OCI-LY7 (cell line): ENCODE measurements at regions not wholly inside any gene's neighbourhood (a gene's known extent, or its start where the extent isn't known, plus 50 kb on each side); places are given as distances from the start of the nearest gene placed in this dataset.

Experiments used
- BruUV-seq: library from RNA; stranded (reverse); fragments of 400-500 nt; replicated peaks from 2 replicates; lab custom pipeline; 2021; lab: Mats Ljungman, UMichigan
- CTCF ChIA-PET: fragments of 300-600 bp; sonication (Branson Sonifier 250); formaldehyde crosslinking; loops from one replicate; lab custom pipeline; 2022; ENCODE audit warnings: antibody characterized with exemption; ENCODE audit not compliant: unreplicated experiment; lab: Charles Lee
- POLR2A ChIA-PET: fragments of 300-600 bp; sonication (Branson Sonifier 250); formaldehyde crosslinking; loops from one replicate; lab custom pipeline; 2022; ENCODE audit warnings: antibody characterized with exemption; lab: Charles Lee
- DNase-seq: peaks from one replicate; pipeline ENCODE4 v3.0.0-alpha.2; 2015; ENCODE audit warnings: low spot score
- H2AFZ ChIP-seq: fragments of 200-600 bp; sonication (generic), shearing (Covaris generic); 2 replicates; pipeline ENCODE4 v1.6.1; 2014; ENCODE audit warnings: mild to moderate bottlenecking, antibody characterized with exemption, low read length, moderate library complexity
- H3K27ac ChIP-seq: fragments of 200-600 bp; sonication (generic); 2 replicates; pipeline ENCODE4 v1.5.1; 2014; ENCODE audit warnings: mixed run types, low read depth, mild to moderate bottlenecking, moderate library complexity, low read length, inconsistent platforms; ENCODE audit not compliant: poor library complexity, severe bottlenecking
- H3K36me3 ChIP-seq: fragments of 200-600 bp; sonication (generic); 2 replicates; pipeline ENCODE4 v1.6.1; 2014; ENCODE audit warnings: mild to moderate bottlenecking, antibody characterized with exemption, low read length, moderate library complexity, mixed read lengths; ENCODE audit not compliant: insufficient read depth
- H3K4me1 ChIP-seq: fragments of 200-600 bp; sonication (generic); 2 replicates; pipeline ENCODE4 v1.5.1; 2014; ENCODE audit warnings: mild to moderate bottlenecking, low read length; ENCODE audit not compliant: insufficient read depth, poor library complexity, severe bottlenecking
- H3K4me2 ChIP-seq: fragments of 200-600 bp; sonication (generic); 2 replicates; pipeline ENCODE4 v1.6.1; 2014; ENCODE audit warnings: mild to moderate bottlenecking, low read length
- H3K4me3 ChIP-seq: fragments of 200-600 bp; sonication (generic); 2 replicates; pipeline ENCODE4 v1.5.1; 2014; ENCODE audit warnings: mild to moderate bottlenecking, low read depth, low read length; ENCODE audit not compliant: poor library complexity, severe bottlenecking
- H3K79me2 ChIP-seq: fragments of 200-600 bp; sonication (generic); 2 replicates; pipeline ENCODE4 v1.6.1; 2016; ENCODE audit warnings: low read depth, mild to moderate bottlenecking, low read length, moderate library complexity, mixed read lengths; ENCODE audit not compliant: insufficient read depth
- H3K9me2 ChIP-seq: fragments of 200-600 bp; sonication (generic); 2 replicates; pipeline ENCODE4 v1.6.1; 2016; ENCODE audit warnings: mild to moderate bottlenecking, low read length, mixed read lengths; ENCODE audit not compliant: insufficient read depth
- H3K9me3 ChIP-seq: fragments of 200-600 bp; sonication (generic); 2 replicates; pipeline ENCODE4 v1.6.1; 2014; ENCODE audit warnings: mild to moderate bottlenecking, mixed run types, low read length, mixed read lengths
- H4K20me1 ChIP-seq: fragments of 200-600 bp; sonication (generic); 2 replicates; pipeline ENCODE4 v1.6.1; 2014; ENCODE audit warnings: mild to moderate bottlenecking, antibody characterized with exemption, low read length, moderate library complexity, mixed read lengths; ENCODE audit not compliant: insufficient read depth
- EZH2phosphoT487 ChIP-seq: fragments of 200-600 bp; sonication (generic); IDR thresholded peaks from 2 replicates; pipeline ENCODE4 v1.6.1; 2018; ENCODE audit warnings: low read depth, borderline replicate concordance, mild to moderate bottlenecking, mixed run types, antibody characterized with exemption, low read length, moderate library complexity, mixed read lengths
- intact Hi-C: fragments of 100-400 bp; cut with micrococcal nuclease; formaldehyde crosslinking; loops from one replicate; pipeline ENCODE4 v1.10.0; 2022; ENCODE audit not compliant: unreplicated experiment
- TF ChIP-seq, protein P1 (sequence below): fragments of 200-600 bp; sonication (generic); conservative IDR thresholded peaks from 2 replicates; pipeline ENCODE4 v1.5.1; 2014; ENCODE audit warnings: mild to moderate bottlenecking, antibody characterized with exemption, low read length, moderate library complexity, mixed read lengths

DNA sequence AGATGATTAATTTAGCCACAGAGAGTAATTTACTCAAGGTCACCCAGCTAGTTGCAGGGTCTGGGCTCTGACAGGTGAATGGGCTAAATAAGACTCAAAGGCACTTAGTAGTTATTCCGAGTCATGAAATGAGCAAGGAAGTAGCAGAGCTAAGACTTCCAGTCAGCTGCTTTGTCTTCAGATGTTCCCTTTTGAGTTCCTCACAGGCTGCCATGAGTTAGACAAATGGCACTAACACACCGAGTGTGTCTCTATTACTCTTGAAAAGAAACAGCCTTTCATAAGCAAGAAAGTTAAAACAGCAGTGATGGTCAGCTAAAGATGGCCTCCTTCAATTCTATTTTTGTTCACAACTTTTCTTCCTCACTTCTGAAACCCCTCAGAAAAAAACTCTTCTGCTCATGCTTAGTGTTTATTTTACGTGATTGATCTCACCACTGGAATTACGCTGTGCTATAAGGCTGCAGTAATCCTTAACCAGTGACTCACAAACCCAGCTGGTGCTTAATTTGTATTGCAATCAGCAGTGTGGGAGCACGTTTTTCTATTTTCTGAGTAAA lies 389.1 kb downstream of the AASDHPPT start:
- no peaks in the 10 kb centered on the region for H3K79me2 ChIP-seq
- intact Hi-C loops, result no loop called here
- no peak overlapping the region for H3K4me3 ChIP-seq
- H4K20me1 ChIP-seq, result no peaks in the 10 kb centered on the region
- H3K9me3 ChIP-seq, result no peaks in the 10 kb centered on the region
- no peak for DNase-seq
- no TSS peak for BruUV-seq
- no peaks in the 10 kb centered on the region for H3K36me3 ChIP-seq
- no peak overlapping the region for H2AFZ ChIP-seq
- ChIA-PET POLR2A (interaction anchor here (1.6 kb wide), 1 partner anchor 13 kb away, joined by 6 read pairs; no protein-coding TSS in a partner anchor), CTCF (no interaction called here)
- no peak overlapping the region for H3K27ac ChIP-seq
- no peak overlapping the region for H3K4me2 ChIP-seq
- H3K4me1 ChIP-seq, result no peaks in the 10 kb centered on the region
- no peaks in the 10 kb centered on the region for H3K9me2 ChIP-seq
- TF ChIP-seq, protein P1, sequence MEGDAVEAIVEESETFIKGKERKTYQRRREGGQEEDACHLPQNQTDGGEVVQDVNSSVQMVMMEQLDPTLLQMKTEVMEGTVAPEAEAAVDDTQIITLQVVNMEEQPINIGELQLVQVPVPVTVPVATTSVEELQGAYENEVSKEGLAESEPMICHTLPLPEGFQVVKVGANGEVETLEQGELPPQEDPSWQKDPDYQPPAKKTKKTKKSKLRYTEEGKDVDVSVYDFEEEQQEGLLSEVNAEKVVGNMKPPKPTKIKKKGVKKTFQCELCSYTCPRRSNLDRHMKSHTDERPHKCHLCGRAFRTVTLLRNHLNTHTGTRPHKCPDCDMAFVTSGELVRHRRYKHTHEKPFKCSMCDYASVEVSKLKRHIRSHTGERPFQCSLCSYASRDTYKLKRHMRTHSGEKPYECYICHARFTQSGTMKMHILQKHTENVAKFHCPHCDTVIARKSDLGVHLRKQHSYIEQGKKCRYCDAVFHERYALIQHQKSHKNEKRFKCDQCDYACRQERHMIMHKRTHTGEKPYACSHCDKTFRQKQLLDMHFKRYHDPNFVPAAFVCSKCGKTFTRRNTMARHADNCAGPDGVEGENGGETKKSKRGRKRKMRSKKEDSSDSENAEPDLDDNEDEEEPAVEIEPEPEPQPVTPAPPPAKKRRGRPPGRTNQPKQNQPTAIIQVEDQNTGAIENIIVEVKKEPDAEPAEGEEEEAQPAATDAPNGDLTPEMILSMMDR, result no peak
- TF ChIP-seq EZH2phosphoT487, result no peak

DNA sequence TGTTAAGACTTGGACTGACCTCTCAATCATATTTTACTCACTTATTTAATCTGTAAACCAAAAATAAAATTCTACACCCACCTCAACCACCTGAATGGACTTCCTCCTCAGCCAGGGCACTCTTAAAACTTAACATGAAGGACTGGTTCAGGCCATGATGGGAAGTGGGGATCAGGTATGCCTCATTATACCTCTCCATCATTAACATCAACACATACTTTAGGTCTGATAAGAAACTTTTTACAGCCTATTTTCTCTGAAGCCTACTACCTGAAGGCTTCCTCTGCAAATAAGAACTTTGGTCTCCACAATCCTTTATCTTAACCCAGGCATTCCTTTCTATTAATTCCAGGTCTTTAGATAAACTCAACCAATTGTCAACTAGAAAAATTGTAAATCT lies 390.0 kb downstream of the AASDHPPT start:
- Histone ChIP-seq H4K20me1 (no peaks in the 10 kb centered on the region), H2AFZ (no peak overlapping the region), H3K4me2 (no peak overlapping the region), H3K36me3 (no peaks in the 10 kb centered on the region), H3K79me2 (no peaks in the 10 kb centered on the region), H3K9me2 (no peaks in the 10 kb centered on the region), H3K9me3 (no peaks in the 10 kb centered on the region), H3K27ac (no peak overlapping the region), H3K4me3 (no peak overlapping the region), H3K4me1 (no peaks in the 10 kb centered on the region)
- no peak for TF ChIP-seq EZH2phosphoT487
- TF ChIP-seq, protein P1, result no peak
- DNase-seq, result no peak
- intact Hi-C loops, result no loop called here
- POLR2A ChIA-PET, result interaction anchor here (0.8 kb wide), 1 partner anchor 10 kb away, joined by 3 read pairs; no protein-coding TSS in a partner anchor
- CTCF ChIA-PET, result no interaction called here
- BruUV-seq, result no TSS peak

DNA sequence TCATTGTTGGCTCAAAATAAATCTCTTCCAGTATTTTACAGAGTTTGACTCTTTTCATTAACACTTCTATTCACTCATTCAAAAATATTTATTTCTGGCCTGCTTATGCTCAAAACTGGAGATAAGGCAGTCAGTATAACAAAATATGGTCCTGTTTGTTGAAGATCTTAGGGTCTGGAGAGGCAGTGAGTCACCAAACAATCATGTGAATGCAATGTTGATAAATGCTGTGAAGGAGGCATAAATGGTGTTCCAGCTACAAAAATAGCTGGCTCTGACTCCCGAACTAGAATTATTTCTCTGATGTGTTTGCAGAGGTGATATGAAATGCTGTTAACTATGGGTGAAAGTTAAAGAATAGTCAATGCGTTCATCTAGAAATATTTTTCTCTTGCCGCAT lies 390.6 kb downstream of the AASDHPPT start:
- Histone ChIP-seq H3K27ac (no peak overlapping the region), H3K9me3 (no peaks in the 10 kb centered on the region), H3K9me2 (no peaks in the 10 kb centered on the region), H3K4me3 (no peak overlapping the region), H2AFZ (no peak overlapping the region), H3K4me1 (no peaks in the 10 kb centered on the region), H3K79me2 (no peaks in the 10 kb centered on the region), H4K20me1 (no peaks in the 10 kb centered on the region), H3K4me2 (no peak overlapping the region), H3K36me3 (no peaks in the 10 kb centered on the region)
- CTCF ChIA-PET, result no interaction called here
- BruUV-seq, result no TSS peak
- TF ChIP-seq EZH2phosphoT487, result no peak
- TF ChIP-seq, protein P1, result no peak
- POLR2A ChIA-PET, result interaction anchor here (0.5 to 0.8 kb wide), 2 partner anchors 11 to 50 kb away, joined by 3 to 4 read pairs; no protein-coding TSS in a partner anchor
- no peak for DNase-seq
- intact Hi-C loops, result no loop called here
